ENCODE measurements at regions not wholly inside any gene's neighbourhood (a gene's known extent, or its start where the extent isn't known, plus 50 kb on each side); places are given as distances from the start of the nearest gene placed in this dataset.
"Not testable (repeated sequence)": the region's sequence is repeated elsewhere in the genome, so short reads cannot be mapped to it uniquely, and the experiment has no call there.

DNA sequence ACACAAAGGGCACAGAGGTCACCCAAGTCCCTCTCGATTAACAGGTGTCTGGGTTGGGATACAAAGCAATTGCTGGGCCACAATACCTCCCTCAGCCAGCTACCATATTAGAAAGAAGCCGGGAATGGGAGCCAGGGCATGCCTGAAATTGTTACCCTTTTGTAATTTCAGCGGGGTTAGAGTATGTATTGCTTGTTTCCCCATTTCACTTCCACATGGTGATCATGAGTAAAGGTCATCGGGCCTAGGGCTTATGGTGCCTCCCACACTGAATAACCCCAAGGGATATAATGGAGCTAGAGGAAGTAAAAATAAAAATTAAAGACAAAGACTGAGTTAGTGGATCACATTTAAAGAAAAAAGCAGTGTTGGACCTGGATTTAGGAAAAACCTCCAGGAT, 437.2 kb upstream of the KLHL29 start:
- DNase-seq = no peak

DNA sequence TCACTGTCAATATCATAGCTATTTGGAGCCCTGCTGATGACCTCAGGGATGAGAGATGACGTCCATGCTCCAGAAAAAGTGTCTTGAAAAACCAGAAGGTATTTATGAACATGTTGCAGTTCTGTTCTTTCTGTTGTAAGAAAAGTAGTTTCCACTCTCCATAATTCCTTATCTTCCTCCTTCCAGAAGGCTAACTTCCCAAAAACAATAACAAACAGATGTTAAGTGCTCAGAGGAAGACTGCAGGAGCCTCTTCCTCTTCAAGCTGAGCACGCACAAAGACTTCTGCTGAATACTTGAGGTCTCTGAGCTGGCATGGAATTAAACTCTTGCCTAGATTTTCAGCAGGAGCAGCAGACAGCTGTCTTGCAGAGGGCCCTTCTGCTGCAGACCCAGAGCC, 434.5 kb upstream of the KLHL29 start:
- no peak for DNase-seq

GRCh38 chr2:22952656-22953225, 432.2 kb upstream of the KLHL29 start:
- no peak for DNase-seq

DNA sequence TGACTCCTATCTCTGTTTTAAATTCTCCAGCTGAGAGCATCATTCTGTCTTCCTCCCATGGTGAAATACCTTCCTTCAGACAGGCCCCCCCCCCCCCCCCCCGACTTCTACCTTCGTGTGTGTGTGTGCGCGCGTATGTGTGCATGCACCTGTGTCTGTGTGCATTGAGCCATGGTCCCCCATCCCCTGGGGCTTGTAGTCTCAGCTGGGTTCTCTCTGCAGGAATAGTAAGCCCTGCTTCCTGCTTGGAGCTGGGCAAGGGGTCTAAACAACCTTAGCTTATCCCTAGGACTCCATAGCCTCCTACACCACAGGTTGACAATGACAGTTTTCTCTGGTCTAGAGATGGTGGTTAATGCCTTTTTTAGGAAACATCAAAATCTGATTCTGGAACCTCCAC, 427.5 kb upstream of the KLHL29 start:
- no peak for DNase-seq

- no peak for DNase-seq
Measured at GRCh38 chr2:22958308-22958707, 426.7 kb upstream of the KLHL29 start.

- no peak for DNase-seq
Measured at GRCh38 chr2:22967756-22968155, 417.2 kb upstream of the KLHL29 start.

- DNase-seq = no peak
Measured at GRCh38 chr2:22970284-22970975, 414.5 kb upstream of the KLHL29 start.

GRCh38 chr2:22970991-22971390, 414.0 kb upstream of the KLHL29 start:
- no peak for DNase-seq

DNA sequence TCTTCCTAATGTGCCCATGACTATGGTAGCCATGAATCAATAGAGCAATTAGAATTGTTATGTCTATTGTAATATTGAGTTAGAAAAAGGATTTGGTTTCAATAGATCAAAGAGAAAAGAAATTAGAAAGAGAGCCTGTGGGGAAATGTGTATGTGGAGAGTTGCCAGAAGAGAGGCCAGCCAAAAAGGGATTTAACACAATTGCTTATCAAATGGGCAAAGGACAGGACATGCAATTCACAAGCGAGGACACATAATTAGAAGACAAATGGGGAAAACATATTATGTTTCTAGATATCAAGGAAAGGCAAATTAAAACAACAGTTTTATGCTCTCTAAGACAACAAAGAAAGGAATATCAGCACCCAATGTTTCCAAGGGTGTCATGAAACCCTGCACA, 403.2 kb upstream of the KLHL29 start:
- DNase-seq = no peak

- not testable (repeated sequence) for DNase-seq
Measured at GRCh38 chr2:22984152-22984551, 400.8 kb upstream of the KLHL29 start.

GRCh38 chr2:22990246-22990645, 394.7 kb upstream of the KLHL29 start:
- no peak for DNase-seq

DNA sequence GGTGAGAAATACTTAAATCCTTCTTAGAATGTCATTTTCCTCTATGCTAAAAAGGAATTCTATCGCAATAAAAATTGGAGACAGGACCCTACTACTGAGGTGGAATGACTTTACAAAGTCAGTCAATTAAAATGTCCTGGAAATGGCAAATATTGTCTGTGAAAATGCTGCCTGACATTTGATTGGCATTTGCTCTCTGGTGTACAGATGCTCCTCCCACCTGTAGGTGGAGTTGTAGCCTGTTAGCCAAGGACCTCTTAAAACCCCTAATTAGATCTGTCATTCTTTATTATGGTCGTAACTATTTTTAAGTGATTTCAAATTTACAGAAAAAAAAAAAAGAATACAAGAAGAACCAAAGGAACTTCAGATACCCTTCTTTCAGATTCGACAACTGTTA, 393.1 kb upstream of the KLHL29 start:
- no peak for DNase-seq

GRCh38 chr2:22992441-22992840, 392.5 kb upstream of the KLHL29 start:
- DNase-seq = no peak

- DNase-seq = no peak
Measured at GRCh38 chr2:22993250-22993649, 391.7 kb upstream of the KLHL29 start.

DNA sequence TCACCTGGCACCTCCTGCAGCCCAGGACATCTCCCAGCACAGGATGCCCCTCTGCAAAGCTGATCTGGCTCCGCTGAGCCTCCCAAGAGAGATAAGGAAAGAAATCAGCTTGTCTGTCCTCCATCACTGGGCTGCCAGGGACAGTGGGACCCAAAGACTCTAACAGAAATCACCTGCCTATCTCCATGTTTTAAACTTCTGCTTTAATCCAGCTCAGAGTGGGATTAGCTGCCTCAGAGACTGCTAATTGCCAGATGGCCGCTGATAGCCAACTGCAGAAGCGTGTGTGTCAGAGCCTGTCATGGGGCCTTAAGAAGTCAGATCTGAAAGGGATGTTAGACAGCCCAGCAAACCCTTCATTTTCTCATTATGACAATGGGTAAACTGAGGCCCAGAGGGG, 389.4 kb upstream of the KLHL29 start:
- no peak for DNase-seq

DNA sequence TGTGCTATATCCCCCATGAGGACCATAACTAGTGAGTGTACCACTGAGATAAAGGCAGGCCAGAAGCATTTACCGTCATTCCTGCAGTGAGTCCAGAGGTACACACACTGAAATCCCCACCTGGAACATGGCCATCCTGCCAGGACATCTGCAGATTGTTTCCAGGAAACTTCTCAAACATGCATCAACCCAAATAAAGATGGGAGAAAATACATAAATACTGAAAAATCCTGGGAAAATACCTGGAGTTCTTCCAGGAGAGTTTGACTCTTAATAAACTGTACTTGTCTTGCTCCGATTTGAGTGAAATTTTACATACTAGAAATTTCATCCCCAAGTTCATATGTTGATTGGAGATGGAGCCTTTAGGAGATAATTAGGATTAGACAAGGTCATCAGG, 388.1 kb upstream of the KLHL29 start:
- DNase-seq = no peak

- DNase-seq = no peak
Measured at GRCh38 chr2:22998359-22998758, 386.6 kb upstream of the KLHL29 start.

- no peak for DNase-seq
Measured at GRCh38 chr2:22999951-23000350, 385.0 kb upstream of the KLHL29 start.

DNA sequence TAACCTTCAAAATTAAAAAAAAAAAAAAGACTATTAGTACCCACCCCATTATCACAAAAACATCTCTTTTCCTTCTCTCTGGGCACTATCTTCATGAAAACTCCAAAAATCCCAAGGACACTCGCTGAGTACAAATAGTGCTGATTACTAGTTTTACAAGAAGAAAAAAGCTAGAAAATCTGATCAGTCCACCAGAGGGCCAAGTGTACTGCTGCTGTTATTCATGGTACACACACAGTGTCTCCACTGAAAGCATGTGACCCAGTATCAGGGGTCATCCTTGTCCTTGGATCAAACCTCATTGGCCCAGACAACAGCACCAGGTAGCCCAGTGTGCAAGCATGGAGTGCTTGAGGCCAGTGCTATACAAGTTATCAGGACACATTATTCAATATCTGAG, 382.7 kb upstream of the KLHL29 start:
- no peak for DNase-seq

- DNase-seq = no peak
Measured at GRCh38 chr2:23005469-23005868, 379.5 kb upstream of the KLHL29 start.

DNA sequence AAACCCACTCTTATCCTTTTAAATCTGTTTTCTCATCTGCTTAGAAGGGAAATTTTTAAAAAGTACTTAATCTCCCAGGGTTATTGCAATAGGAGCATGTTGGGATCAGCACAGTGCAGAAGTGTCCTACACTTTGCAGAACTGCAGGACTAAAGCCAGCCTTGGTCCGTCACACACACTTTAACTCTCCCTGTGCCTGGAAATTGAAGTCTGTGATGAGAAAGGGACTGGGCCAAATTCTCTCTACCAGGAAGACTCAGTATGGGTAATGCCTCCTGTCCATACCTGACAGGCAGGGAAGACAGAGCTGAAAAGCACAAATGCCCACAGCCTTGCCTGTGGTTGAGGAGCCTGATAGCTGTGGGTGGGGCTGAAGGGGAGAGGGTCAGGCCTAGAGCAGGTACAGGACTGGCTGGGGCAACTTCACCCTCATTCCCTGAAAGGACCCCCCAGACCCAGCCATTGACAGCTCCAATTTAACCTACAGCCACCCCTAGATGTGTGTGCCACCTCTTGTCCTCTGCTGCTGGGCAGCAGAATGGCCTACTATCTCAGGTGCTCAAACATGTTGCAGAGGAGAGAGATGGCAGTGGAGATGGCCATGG, 377.2 kb upstream of the KLHL29 start:
- no peak for DNase-seq

- no peak for DNase-seq
Measured at GRCh38 chr2:23008440-23008839, 376.5 kb upstream of the KLHL29 start.

DNA sequence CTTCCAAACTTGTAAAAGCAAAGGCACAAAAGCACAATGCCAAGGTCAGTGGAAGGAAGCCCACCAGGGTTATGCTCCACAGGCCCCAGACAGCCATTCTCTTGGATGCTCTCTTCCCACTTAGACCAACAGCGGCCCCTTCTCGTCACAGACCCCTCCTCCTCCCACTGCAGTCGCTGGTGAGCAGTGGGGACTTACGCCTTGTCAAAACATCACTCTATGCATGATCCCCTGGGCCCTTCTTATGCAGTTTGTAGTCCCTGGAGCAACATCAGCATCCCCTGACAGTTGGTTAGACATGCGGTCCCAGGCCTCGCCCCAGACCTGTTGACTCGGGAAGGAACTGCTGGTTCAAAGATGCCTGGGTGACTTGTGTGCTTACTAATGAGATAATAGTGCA, 376.0 kb upstream of the KLHL29 start:
- no peak for DNase-seq

DNA sequence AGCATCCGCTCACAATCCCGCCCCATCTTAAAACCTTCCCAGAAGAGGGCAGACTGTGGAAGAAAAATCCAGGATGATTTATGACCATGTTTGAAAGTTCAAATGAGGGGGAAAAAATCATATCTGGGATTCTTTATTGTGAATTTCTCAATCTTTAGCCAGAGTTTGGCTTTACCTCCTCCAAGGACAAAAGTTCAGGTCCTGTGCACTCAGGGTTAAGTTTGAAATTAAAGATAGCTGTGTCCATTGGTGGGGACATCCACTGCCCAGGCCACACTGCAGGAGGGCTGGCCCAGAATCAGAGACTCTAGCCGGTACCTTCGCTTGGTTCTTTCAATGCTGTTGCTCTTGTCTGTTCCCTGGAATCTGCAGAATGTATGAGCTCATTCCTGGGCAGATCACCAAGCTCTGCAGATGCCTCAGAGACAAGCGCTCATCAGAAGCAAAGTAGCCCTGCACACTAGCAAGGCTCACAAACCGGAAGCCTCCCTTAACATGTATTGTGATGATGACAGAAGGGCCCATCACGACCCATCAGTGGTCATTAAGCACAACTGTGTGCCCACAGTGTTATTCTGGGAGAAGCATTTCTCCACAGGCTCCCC, 375.3 kb upstream of the KLHL29 start:
- no peak for DNase-seq

All from stimulated activated naive CD4-positive, alpha-beta T cell (primary cell).